GM06990 (cell line): ENCODE measurements at regions not wholly inside any gene's neighbourhood (a gene's known extent, or its start where the extent isn't known, plus 50 kb on each side); places are given as distances from the start of the nearest gene placed in this dataset.

Experiments used
- DNase-seq: peaks from one replicate; pipeline ENCODE4 v3.0.0-alpha.2; 2011; ENCODE audit not compliant: insufficient read length; ENCODE audit errors: extremely low read depth
- H3K27me3 ChIP-seq: replicated peaks from 2 replicates; pipeline ENCODE4 v1.6.0; 2011; ENCODE audit warnings: low read length; ENCODE audit not compliant: control insufficient read depth, insufficient read depth
- H3K36me3 ChIP-seq: 2 replicates; pipeline ENCODE4 v1.5.1; 2011; ENCODE audit warnings: low read length; ENCODE audit not compliant: control insufficient read depth, insufficient read depth
- H3K4me3 ChIP-seq: replicated peaks from 2 replicates; pipeline ENCODE4 v1.5.1; 2011; ENCODE audit warnings: low read depth, mild to moderate bottlenecking, control low read depth, low read length
- TF ChIP-seq, protein P1 (sequence below): IDR thresholded peaks from 2 replicates; pipeline ENCODE4 v1.5.1; 2011; ENCODE audit warnings: low read length, control low read depth, mild to moderate bottlenecking, inconsistent platforms; ENCODE audit not compliant: insufficient read depth, poor library complexity, severe bottlenecking

DNA sequence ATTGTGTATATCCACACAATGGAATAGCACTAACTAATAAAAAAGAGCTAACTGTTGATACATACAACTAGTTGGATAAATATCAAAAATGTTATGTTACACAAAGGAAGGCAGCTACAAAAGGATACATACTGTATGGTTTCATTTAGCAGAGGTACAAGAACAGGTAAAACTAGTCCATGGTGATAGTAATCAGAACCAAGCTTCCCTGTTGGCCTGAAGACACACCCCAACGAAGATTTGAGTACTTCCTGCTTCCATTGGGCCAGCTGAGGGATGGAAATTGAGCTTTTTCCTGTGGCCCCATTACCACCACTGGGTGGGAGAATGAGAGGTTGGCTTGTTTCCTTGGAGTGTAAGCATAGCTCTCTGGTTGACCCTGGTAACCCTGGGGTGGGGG, 117.3 kb upstream of the CADPS start:
- Histone ChIP-seq H3K4me3 (no peak overlapping the region), H3K27me3 (no peaks in the 10 kb centered on the region), H3K36me3 (no peaks in the 10 kb centered on the region)
- TF ChIP-seq, protein P1, sequence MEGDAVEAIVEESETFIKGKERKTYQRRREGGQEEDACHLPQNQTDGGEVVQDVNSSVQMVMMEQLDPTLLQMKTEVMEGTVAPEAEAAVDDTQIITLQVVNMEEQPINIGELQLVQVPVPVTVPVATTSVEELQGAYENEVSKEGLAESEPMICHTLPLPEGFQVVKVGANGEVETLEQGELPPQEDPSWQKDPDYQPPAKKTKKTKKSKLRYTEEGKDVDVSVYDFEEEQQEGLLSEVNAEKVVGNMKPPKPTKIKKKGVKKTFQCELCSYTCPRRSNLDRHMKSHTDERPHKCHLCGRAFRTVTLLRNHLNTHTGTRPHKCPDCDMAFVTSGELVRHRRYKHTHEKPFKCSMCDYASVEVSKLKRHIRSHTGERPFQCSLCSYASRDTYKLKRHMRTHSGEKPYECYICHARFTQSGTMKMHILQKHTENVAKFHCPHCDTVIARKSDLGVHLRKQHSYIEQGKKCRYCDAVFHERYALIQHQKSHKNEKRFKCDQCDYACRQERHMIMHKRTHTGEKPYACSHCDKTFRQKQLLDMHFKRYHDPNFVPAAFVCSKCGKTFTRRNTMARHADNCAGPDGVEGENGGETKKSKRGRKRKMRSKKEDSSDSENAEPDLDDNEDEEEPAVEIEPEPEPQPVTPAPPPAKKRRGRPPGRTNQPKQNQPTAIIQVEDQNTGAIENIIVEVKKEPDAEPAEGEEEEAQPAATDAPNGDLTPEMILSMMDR = no peak
- DNase-seq = no peak

DNA sequence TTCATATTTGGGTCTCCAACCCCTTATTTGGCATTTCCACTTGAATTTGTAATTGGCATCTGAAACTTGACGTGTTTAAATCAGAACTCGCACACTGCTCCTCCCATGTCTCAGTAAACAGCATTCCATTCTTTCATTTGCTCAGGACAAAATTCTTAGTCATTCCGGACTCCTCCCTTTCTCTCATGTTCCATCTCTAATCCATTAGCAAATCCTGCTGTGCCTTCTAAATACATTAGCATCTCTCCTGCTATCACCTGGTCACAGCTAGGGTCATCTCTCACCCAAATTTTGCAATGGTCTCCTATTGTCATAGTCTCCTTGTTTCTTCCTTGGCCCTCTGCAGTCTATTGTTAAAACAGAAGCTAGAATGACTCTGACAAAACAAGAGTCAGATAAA, 119.9 kb upstream of the CADPS start:
- TF ChIP-seq, protein P1 = no peak
- no peak for DNase-seq
- H3K36me3 ChIP-seq = no peaks in the 10 kb centered on the region
- no peaks in the 10 kb centered on the region for H3K27me3 ChIP-seq
- no peak overlapping the region for H3K4me3 ChIP-seq

DNA sequence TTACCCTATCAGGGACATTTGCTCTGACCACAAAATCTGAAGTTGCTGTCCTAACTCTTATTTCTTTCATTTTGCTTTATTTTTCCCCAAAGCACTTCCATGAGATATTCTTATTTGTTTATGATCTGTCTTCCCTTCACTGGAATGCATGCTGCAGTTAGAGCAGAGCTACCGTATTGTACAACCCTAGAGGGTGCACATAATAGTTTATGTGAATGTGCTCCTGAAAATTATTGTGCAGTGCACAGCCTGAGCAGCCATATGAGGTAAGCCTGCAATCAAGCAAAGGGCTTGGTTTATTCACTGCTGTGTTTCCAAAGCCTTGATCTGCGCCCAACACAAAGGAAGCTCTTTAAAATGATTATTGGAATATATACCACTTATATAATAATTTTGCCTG, 120.3 kb upstream of the CADPS start:
- H3K4me3 ChIP-seq = no peak overlapping the region
- TF ChIP-seq, protein P1 = no peak
- DNase-seq = no peak
- H3K36me3 ChIP-seq = no peaks in the 10 kb centered on the region
- no peaks in the 10 kb centered on the region for H3K27me3 ChIP-seq

DNA sequence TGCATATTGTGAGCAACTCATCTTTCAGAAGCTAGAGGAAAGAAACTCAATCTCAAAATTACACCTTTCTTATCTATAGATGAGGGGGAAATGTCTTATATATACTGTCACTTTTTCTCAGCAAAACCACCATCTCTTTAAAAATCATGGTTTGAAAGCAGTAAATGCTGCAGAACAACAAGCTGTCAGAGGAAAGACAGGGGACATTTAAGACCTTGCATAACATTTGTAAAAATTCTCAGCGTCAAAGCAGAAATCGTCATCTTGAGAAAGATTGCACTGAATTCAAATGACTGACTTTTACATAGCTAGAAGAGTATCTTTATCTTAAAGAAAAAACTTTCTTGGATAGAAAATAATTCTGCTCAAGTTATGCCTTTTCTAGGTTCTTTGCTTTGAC, 122.2 kb upstream of the CADPS start:
- TF ChIP-seq, protein P1 = no peak
- no peaks in the 10 kb centered on the region for H3K36me3 ChIP-seq
- no peaks in the 10 kb centered on the region for H3K27me3 ChIP-seq
- no peak for DNase-seq
- H3K4me3 ChIP-seq = no peak overlapping the region

DNA sequence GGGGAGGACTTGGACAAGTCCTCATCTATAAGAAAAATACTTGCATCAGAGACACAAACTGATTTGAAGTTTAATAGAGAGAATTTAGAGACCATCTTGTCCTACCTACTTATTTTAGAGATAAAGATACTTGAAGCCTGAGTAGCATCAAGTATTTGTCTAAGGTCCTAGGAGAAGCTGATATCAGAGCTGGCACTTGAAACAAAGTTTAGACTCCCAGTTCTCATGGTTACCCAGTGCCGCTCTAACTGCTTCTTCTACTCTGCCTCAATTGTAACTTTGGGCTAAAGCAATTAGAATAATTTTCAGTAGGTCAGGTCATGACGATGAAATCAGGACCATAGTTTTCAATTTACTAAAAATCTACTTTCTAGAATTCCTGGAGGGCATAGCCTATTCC, 123.9 kb upstream of the CADPS start:
- no peak for DNase-seq
- Histone ChIP-seq H3K4me3 (no peak overlapping the region), H3K27me3 (no peaks in the 10 kb centered on the region), H3K36me3 (no peaks in the 10 kb centered on the region)
- TF ChIP-seq, protein P1 = no peak

DNA sequence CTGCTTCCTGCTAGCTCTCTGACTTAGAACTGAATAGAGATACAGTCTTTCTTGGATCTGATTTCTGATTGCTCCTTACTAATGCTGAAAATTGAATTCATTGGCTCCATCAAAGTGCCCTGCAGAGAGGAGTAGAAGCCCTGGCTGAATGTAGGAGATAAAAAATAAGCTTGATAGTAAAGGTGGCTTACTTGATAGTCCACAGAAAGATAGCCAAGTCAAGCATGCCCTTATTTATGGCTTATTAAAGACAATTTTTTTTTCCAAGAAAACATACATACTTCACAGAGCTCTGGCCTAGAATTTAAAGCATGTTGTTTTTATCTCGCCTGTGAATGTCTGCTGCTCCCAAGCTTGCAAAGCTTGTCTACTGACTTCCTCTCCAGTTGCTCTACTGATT, 124.6 kb upstream of the CADPS start:
- Histone ChIP-seq H3K36me3 (no peaks in the 10 kb centered on the region), H3K4me3 (no peak overlapping the region), H3K27me3 (no peaks in the 10 kb centered on the region)
- no peak for DNase-seq
- TF ChIP-seq, protein P1 = no peak
